Right cardiac atrium (tissue), 5 donors: ENCODE measurements at regions not wholly inside any gene's neighbourhood (a gene's known extent, or its start where the extent isn't known, plus 50 kb on each side); places are given as distances from the start of the nearest gene placed in this dataset.
A peak's percentile ranks its signal among the peaks of the same experiment; 100 is the strongest.

Source experiments
- ATAC-seq, 2 donors: fragments of 200-7000 bp; cut with Tn5 transposase; one replicate each; pipeline versions ENCODE4 v1.8.0 to v1.9.1; 2020; ENCODE audit warnings: moderate library complexity in 2 of 2, mild to moderate bottlenecking in 1 of 2
- DNase-seq, 3 donors: peaks; one replicate each; pipeline ENCODE4 v3.0.0-alpha.2; 2020
- H3K27ac ChIP-seq: one replicate; pipeline ENCODE4 v1.5.1; 2013; ENCODE audit warnings: mild to moderate bottlenecking, low read length, control low read depth, moderate library complexity
- H3K27me3 ChIP-seq: one replicate; pipeline ENCODE4 v1.6.1; 2013; ENCODE audit not compliant: control insufficient read depth, insufficient read depth
- H3K4me1 ChIP-seq: one replicate; pipeline ENCODE4 v1.6.1; 2013; ENCODE audit warnings: low read length; ENCODE audit not compliant: control insufficient read depth, insufficient read depth
- H3K4me3 ChIP-seq: one replicate; pipeline ENCODE4 v1.5.1; 2013; ENCODE audit warnings: low read length, control low read depth
- H3K9me3 ChIP-seq: one replicate; pipeline ENCODE4 v1.6.1; 2013; ENCODE audit warnings: low read length; ENCODE audit not compliant: control insufficient read depth
- WGBS: extraction: QIAGEN DNeasy Blood & Tissue Kit; methylation state at CpG from one replicate; pipeline ENCODE4 v1.1.7; 2013; 5-methylcytosine and 5-hydroxymethylcytosine counted together
- intact Hi-C, 4 donors: fragments of 100-400 bp; cut with DNase I; formaldehyde crosslinking; loops; one replicate each; pipeline versions ENCODE4 v1.11.0 to v1.14.0; 2022 to 2023
- donor health status: healthy with polysubstance abuse.
- donor health status: DM: no; HTN: yes; CAD: no.
- donor health status: DM: no; HTN: no; CAD: no.
- donor health status: DM: no; HTN: yes; CAD: no; lungs with severe emphysema.
- donor health status: DM: yes; HTN: yes; CAD: no.

DNA sequence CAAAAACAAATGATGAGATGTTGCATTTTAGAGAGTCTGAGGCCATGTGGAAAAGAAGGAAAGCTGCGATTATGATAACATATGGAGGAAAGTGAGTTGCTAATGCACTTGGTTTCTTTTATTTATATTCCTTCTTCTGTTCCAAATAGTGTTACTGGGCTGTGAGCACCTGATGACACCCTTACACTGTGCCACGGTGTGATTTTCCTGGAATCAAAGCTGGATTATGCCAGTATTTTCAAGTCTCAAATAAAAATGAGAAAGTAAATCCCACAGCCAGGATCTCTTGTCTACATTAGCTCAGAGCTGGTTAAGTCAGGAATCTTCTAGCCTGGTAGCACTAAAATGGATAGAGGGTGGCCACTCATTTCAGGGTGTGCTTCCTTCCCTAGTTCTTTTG is 670.8 kb downstream of the TDRD15 start:
- Histone ChIP-seq H3K9me3 (no peaks in the 10 kb centered on the region), H3K27me3 (no peaks in the 10 kb centered on the region), H3K27ac (no peak overlapping the region), H3K4me3 (no peak overlapping the region), H3K4me1 (no peaks in the 10 kb centered on the region)
- WGBS: 57% methylated on average over 2 of the region's 2 CpGs
- no peak for DNase-seq
- intact Hi-C loops: no loop called here
- ATAC-seq: no peak

DNA sequence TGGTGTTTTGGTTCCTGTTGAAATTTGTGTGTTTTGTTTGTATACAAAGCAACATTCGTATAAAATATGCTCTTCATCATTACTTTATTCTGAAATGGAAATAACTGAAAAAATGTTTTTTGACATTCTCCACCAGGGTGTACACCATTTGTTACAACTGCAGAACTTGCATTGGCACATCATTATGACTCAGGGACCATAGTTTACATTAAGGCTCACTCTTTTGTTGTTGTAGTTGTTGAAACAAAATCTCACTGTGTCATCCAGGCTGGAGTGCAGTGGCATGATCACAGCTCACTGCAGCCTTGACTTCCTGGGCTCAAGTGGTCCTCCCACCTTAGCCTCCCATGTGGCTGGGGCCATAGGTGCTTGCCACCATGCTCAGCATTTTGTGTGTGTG is 676.6 kb downstream of the TDRD15 start:
- Histone ChIP-seq H3K4me3 (no peak overlapping the region), H3K9me3 (no peaks in the 10 kb centered on the region), H3K27me3 (no peaks in the 10 kb centered on the region), H3K4me1 (no peaks in the 10 kb centered on the region), H3K27ac (no peak overlapping the region)
- ATAC-seq (no peak), DNase-seq (no peak)
- WGBS: 44% methylated on average over 1 of the region's 1 CpG
- intact Hi-C loops: no loop called here

DNA sequence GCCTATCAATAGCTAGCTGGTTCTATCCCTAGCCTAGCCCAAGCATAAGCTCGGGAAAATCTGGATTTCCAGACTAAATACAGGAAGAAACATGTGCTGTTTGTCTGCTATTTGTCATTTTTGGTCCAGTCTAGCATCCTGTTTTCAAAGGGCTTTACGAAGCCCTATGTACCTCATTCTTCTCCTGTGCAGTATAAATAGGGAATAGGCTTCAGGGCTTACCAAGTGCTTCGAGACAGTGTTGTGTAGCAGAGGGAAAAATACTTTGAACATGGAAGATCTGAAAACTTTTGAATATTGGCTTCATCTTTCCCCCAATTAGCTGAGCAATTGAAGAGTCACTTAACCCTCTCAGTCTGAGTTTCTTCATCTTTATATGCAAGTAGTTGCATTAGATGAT is 679.8 kb downstream of the TDRD15 start:
- Histone ChIP-seq H3K27me3 (no peaks in the 10 kb centered on the region), H3K4me3 (no peak overlapping the region), H3K27ac (no peak overlapping the region), H3K9me3 (no peaks in the 10 kb centered on the region), H3K4me1 (no peaks in the 10 kb centered on the region)
- intact Hi-C loops: no loop called here
- ATAC-seq (no peak), DNase-seq (no peak)
- WGBS: 57% methylated on average over 3 of the region's 3 CpGs

DNA sequence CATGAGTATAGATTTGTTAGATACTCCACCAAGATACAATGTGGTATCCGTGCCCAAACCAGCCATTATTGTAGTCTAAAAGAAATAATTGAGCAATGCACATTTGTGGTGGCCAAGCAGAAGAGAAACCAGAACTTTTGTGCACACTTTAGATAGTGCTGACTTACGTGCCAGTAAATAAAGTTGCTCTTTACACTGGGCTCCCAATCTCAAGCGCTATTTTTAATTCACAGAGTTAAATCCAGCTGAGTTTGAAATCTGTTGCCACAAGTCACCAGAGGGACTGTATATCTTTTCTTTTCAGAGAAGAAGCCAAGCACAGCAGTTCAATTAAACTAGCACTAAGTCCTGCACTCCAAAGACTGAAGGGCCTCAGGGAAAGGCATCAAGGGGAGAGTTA is 680.4 kb downstream of the TDRD15 start:
- DNase-seq: no peak
- WGBS: 45% methylated on average over 3 of the region's 3 CpGs
- Histone ChIP-seq H3K4me1 (no peaks in the 10 kb centered on the region), H3K9me3 (no peaks in the 10 kb centered on the region), H3K27ac (no peak overlapping the region), H3K4me3 (no peak overlapping the region), H3K27me3 (no peaks in the 10 kb centered on the region)
- intact Hi-C loops: no loop called here
- ATAC-seq: peak in 1 of 2 donors; percentile 68

DNA sequence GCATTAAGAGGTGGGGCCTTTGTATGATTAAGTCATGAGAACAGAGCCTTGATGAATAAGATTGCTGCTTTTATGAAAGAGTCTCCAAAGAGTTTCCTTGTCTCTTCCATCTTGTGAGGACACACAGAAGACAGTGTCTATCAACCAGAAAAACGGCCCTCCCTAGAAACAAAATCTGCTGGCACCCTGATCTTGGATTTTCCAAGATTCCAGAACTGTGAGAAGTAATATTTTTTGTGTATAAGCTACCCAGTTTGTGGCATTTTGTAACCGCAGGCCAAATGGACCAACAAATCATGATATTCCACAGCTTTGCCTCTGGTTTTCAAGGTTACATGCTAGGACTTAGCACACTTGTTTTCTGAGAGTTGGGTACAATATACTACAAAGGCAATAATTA is 687.8 kb downstream of the TDRD15 start:
- DNase-seq (no peak), ATAC-seq (no peak)
- 64% methylated on average over 2 of the region's 2 CpGs for WGBS
- intact Hi-C loops: no loop called here
- H3K4me3 ChIP-seq: no peak overlapping the region
- no peak overlapping the region for H3K27ac ChIP-seq
- no peaks in the 10 kb centered on the region for H3K4me1 ChIP-seq
- no peaks in the 10 kb centered on the region for H3K9me3 ChIP-seq
- no peaks in the 10 kb centered on the region for H3K27me3 ChIP-seq

DNA sequence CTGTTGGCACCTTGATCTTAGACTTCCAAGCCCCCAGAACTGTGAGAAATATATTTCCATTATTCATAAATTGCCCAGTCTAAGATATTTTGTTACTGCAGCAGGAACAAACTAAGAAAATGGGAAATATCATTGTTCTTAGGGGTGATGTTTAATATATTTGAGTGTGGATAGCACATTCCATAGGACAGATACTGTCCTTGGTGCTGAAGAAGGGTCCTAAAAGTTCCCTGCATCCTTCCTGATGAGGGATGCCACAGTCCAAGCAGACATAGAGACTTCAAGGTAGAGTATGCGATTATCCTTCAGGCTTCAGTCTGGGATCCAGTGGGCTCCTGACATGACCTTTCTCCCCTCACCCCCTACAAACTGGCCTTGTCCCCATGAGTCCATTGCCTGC is 689.0 kb downstream of the TDRD15 start:
- Histone ChIP-seq H3K4me3 (no peak overlapping the region), H3K27me3 (no peaks in the 10 kb centered on the region), H3K9me3 (no peaks in the 10 kb centered on the region), H3K27ac (no peak overlapping the region), H3K4me1 (no peaks in the 10 kb centered on the region)
- WGBS: 90% methylated on average over 1 of the region's 1 CpG
- ATAC-seq: no peak
- intact Hi-C loops: no loop called here
- DNase-seq: no peak

DNA sequence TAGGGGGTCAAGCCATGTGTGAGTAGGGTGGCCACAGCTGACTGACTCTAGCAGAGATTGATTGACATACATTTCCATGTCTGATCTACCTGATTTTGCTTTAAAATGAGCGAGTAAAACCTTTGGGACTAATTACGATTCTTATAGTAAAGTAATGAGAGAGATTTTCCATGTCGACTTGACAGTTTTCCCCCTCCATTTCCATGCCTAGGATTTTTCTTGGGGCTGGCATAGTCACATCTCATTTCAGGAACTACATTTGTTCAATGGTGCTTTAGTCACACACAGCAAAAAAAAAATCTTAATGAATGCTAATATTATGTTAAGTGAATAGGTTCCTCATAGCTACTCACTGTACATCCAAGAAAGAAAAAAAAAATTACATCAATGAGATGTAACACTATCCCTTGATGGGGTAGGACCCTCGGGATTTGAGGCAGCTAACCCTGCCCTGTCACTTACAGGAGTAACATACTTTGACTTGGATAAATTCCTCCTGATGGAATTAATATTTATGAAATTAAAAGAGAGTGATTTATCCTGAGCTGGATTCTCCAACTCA is 690.9 kb downstream of the TDRD15 start:
- Histone ChIP-seq H3K27me3 (no peaks in the 10 kb centered on the region), H3K4me3 (no peak overlapping the region), H3K27ac (no peak overlapping the region), H3K9me3 (no peaks in the 10 kb centered on the region), H3K4me1 (no peaks in the 10 kb centered on the region)
- 70% methylated on average over 4 of the region's 4 CpGs for WGBS
- ATAC-seq (no peak), DNase-seq (no peak)
- intact Hi-C loops: no loop called here

DNA sequence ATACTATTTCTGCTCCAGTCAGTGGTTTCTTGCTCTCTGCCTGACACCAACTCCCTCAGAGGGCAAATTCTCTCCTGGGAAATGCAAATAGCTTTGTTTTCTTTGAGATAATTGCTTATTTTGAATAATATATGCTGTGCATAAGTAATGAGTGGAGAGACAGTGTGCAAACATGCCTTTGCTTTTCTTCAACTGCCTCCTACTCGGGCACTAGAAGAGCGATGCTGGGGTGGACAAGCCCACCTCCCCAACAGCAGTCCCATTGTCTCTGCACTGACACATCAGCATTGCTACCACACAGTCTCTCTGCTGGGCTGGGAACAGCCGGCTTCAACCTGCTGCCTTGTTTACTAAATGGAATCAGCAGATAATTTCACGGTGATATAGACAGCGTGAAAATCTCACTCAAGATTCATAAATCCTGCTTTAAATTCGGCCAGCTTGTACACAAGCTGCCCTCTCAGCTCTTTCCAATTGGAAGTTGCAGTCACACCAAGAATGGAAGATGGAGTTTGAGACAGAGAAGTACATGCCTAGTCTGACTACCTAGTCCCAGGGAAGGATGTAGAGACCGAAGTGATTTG is 694.5 kb downstream of the TDRD15 start:
- Histone ChIP-seq H3K4me3 (no peak overlapping the region), H3K27me3 (no peaks in the 10 kb centered on the region), H3K4me1 (no peaks in the 10 kb centered on the region), H3K9me3 (no peaks in the 10 kb centered on the region), H3K27ac (no peak overlapping the region)
- DNase-seq (no peak), ATAC-seq (no peak)
- WGBS: 73% methylated on average over 7 of the region's 7 CpGs
- intact Hi-C loops: no loop called here

DNA sequence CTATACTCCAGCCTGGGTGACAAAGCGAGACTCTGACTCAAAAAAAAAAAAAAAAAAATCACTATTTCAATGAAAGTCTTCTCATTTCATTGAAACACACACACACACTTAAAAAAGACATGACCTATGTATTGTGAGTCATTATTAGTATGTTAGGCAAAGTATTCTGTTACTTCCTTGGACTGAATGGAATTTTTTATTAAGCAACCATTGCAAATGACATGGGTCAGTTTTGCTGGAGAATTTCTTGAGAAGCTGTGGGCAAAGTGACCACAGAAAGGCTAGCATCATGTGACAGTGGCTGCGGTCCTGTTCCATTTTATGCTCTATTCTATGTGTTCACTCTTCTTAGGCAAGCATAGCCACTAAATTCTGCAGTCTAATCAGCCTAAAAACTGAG is 695.7 kb downstream of the TDRD15 start:
- ATAC-seq: no peak
- 87% methylated on average over 2 of the region's 2 CpGs for WGBS

DNA sequence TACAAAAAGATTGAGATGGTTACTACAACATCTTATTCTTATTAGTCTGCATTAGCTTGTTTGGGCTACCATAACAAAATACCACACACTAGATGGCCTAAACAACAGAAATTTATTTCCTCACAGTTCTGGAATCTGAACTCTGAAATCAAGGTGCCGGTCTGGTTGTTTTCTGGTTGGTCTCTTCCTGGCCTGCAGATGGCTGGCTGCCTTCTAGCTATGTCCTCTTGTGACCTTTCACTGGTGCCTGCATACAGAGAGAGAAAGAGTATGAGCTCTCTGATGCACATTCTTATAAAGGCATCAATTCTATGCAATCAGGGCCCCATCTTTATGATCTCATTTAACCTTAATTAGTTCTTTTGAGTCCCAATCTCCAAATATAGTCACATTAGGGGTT is 696.5 kb downstream of the TDRD15 start:
- ATAC-seq (no peak), DNase-seq (no peak)
- Histone ChIP-seq H3K4me1 (no peaks in the 10 kb centered on the region), H3K9me3 (no peaks in the 10 kb centered on the region), H3K4me3 (no peak overlapping the region), H3K27me3 (no peaks in the 10 kb centered on the region), H3K27ac (no peak overlapping the region)
- 47% methylated on average over 1 of the region's 1 CpG for WGBS
- intact Hi-C loops: no loop called here

More for the DNA sequence above, 695.7 kb downstream of the TDRD15 start:
- Histone ChIP-seq H3K9me3 (no peaks in the 10 kb centered on the region), H3K4me3 (no peak overlapping the region), H3K27ac (no peak overlapping the region), H3K4me1 (no peaks in the 10 kb centered on the region), H3K27me3 (no peaks in the 10 kb centered on the region)
- intact Hi-C loops: no loop called here
- DNase-seq: no peak

DNA sequence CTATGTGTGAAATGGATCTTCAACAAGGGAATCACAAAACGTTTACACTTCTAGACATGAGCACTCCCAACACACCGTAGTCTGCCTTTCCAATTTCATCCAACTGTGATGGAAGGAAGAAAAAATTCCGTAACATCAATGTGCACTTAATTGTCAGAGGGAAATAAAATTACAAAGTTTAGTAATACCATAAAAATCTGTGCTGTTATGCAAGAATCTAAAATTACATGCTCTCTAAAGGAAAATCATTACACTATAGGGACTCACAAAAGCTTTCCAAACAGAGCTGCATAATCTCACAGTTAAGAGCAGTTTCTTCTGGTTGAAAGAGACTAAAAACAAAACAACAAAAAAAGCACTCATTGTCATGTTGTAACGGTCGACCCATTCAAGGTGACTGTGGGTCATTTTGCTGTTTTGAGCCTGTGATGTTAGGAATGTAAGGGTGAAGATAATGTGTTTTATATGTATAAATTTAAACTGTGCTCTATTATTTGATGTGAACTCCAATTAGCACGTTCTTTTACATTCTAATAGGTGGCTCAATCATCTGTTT is 698.0 kb downstream of the TDRD15 start:
- 47% methylated on average over 6 of the region's 6 CpGs for WGBS
- no peak overlapping the region for H3K27ac ChIP-seq

DNA sequence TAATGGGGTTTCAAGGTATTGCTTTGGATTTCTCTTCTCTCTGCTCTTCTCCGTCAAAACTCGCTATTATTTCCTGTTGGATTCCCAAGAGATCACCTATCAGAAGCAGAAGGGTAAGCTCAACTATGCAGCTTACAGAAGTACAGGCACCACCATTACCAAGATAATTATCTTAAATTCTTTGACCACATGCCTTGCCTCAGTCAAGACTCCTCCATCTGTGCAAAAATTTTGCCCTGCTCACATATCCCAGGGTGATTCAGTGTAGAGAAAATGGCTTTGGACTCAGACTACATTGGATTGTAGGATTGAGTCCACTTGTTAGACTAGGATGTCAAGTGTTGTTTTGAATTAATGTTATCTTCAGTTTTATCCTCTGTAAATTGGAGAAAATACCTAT is 698.7 kb downstream of the TDRD15 start:
- intact Hi-C loops: no loop called here
- no peak overlapping the region for H3K4me3 ChIP-seq
- no peaks in the 10 kb centered on the region for H3K27me3 ChIP-seq
- no peak for DNase-seq
- no peak overlapping the region for H3K27ac ChIP-seq
- no peaks in the 10 kb centered on the region for H3K9me3 ChIP-seq
- 55% methylated on average over 2 of the region's 2 CpGs for WGBS
- H3K4me1 ChIP-seq: no peaks in the 10 kb centered on the region
- no peak for ATAC-seq

More for the DNA sequence above, 698.0 kb downstream of the TDRD15 start:
- Histone ChIP-seq H3K9me3 (no peaks in the 10 kb centered on the region), H3K4me3 (no peak overlapping the region), H3K4me1 (no peaks in the 10 kb centered on the region), H3K27me3 (no peaks in the 10 kb centered on the region)
- ATAC-seq (no peak), DNase-seq (no peak)
- intact Hi-C loops: no loop called here
